ENCODE measurements at regions not wholly inside any gene's neighbourhood (a gene's known extent, or its start where the extent isn't known, plus 50 kb on each side); places are given as distances from the start of the nearest gene placed in this dataset.

DNA sequence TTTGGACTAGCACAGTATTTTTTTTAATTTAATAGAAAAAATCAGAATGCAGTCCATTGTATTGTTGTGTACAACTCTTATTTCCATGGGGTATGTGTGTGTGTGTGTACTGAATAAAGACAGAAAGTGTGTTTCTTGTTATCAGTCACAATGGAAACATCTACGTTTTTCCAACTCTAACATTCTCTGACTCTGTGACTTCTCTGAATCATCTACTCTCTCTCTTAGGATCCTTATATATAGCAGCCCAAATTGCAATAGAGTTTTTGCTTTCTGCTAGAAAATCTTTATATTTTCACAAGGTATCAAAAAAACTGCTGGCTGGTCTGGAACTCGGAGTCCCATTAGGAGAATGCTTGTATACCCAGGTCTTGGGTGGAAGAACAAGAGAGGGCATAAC, 138.9 kb upstream of the ARID2 start:
- TF ChIP-seq, protein P1, sequence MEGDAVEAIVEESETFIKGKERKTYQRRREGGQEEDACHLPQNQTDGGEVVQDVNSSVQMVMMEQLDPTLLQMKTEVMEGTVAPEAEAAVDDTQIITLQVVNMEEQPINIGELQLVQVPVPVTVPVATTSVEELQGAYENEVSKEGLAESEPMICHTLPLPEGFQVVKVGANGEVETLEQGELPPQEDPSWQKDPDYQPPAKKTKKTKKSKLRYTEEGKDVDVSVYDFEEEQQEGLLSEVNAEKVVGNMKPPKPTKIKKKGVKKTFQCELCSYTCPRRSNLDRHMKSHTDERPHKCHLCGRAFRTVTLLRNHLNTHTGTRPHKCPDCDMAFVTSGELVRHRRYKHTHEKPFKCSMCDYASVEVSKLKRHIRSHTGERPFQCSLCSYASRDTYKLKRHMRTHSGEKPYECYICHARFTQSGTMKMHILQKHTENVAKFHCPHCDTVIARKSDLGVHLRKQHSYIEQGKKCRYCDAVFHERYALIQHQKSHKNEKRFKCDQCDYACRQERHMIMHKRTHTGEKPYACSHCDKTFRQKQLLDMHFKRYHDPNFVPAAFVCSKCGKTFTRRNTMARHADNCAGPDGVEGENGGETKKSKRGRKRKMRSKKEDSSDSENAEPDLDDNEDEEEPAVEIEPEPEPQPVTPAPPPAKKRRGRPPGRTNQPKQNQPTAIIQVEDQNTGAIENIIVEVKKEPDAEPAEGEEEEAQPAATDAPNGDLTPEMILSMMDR (IDR thresholded peaks at IDR 0.05): no peak
- TF ChIP-seq POLR2A (IDR thresholded peaks at IDR 0.05): no peak

Measured in tibial nerve (tissue), 3 donors.